HL-60 (cell line): ENCODE measurements at regions not wholly inside any gene's neighbourhood (a gene's known extent, or its start where the extent isn't known, plus 50 kb on each side); places are given as distances from the start of the nearest gene placed in this dataset.

Experiments
- GABPA ChIP-seq: IDR thresholded peaks from 2 replicates; pipeline ENCODE4 v1.6.1; 2012; ENCODE audit warnings: low read depth
- POLR2AphosphoS5 ChIP-seq: IDR thresholded peaks from 2 replicates; pipeline ENCODE4 v1.6.1; 2012; ENCODE audit warnings: low read depth
- TF ChIP-seq, protein P1 (sequence below): IDR thresholded peaks from one replicate; pipeline ENCODE4 v1.5.1; 2011; ENCODE audit warnings: low read length, control low read depth, inconsistent platforms; ENCODE audit not compliant: insufficient read depth
- TF ChIP-seq, protein P2 (sequence below): IDR thresholded peaks from 2 replicates; pipeline ENCODE4 v1.6.1; 2012; ENCODE audit warnings: low read depth; ENCODE audit not compliant: insufficient replicate concordance

DNA sequence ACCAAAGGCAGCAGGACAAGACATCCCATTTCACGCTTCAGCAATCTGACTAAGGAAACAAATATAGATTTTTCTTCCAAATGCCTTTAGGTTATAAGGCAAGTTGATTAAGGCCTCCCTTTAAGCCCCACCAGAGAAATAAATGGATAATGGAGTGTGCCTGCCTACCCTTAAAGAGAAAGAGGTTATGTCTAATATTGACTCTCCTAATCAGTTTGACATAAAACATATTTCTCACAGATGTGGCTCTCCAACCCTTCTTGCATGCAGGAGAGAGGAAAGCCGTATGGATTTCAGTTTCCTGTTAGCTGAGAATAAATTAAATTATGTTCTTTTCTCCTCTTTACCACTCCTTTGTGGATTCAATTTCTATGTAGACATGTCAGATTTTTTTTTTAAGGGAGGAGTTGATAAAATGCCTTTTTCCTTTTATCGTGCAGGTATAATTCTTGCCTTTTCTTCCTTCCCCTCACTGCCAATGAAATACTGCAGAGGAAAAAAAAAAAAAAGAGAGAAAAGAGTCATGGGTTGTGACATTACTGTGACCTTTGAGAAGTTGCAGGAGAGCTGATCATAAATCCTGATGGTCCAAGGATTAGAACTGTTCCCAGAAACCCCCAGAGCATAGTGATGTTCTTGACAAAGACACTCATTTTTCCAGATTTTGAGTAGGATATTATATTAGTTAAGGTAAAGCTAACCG is 355.3 kb upstream of the SLCO3A1 start:
- TF ChIP-seq, protein P1, sequence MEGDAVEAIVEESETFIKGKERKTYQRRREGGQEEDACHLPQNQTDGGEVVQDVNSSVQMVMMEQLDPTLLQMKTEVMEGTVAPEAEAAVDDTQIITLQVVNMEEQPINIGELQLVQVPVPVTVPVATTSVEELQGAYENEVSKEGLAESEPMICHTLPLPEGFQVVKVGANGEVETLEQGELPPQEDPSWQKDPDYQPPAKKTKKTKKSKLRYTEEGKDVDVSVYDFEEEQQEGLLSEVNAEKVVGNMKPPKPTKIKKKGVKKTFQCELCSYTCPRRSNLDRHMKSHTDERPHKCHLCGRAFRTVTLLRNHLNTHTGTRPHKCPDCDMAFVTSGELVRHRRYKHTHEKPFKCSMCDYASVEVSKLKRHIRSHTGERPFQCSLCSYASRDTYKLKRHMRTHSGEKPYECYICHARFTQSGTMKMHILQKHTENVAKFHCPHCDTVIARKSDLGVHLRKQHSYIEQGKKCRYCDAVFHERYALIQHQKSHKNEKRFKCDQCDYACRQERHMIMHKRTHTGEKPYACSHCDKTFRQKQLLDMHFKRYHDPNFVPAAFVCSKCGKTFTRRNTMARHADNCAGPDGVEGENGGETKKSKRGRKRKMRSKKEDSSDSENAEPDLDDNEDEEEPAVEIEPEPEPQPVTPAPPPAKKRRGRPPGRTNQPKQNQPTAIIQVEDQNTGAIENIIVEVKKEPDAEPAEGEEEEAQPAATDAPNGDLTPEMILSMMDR = no peak
- TF ChIP-seq POLR2AphosphoS5 = no peak
- no peak for TF ChIP-seq GABPA
- TF ChIP-seq, protein P2, sequence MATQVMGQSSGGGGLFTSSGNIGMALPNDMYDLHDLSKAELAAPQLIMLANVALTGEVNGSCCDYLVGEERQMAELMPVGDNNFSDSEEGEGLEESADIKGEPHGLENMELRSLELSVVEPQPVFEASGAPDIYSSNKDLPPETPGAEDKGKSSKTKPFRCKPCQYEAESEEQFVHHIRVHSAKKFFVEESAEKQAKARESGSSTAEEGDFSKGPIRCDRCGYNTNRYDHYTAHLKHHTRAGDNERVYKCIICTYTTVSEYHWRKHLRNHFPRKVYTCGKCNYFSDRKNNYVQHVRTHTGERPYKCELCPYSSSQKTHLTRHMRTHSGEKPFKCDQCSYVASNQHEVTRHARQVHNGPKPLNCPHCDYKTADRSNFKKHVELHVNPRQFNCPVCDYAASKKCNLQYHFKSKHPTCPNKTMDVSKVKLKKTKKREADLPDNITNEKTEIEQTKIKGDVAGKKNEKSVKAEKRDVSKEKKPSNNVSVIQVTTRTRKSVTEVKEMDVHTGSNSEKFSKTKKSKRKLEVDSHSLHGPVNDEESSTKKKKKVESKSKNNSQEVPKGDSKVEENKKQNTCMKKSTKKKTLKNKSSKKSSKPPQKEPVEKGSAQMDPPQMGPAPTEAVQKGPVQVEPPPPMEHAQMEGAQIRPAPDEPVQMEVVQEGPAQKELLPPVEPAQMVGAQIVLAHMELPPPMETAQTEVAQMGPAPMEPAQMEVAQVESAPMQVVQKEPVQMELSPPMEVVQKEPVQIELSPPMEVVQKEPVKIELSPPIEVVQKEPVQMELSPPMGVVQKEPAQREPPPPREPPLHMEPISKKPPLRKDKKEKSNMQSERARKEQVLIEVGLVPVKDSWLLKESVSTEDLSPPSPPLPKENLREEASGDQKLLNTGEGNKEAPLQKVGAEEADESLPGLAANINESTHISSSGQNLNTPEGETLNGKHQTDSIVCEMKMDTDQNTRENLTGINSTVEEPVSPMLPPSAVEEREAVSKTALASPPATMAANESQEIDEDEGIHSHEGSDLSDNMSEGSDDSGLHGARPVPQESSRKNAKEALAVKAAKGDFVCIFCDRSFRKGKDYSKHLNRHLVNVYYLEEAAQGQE = no peak
